Activated T-cell treated with anti-CD3 and anti-CD28 coated beads, Interleukin-2, amount 50 U/mL, for 24 hours (primary cell): ENCODE measurements at regions not wholly inside any gene's neighbourhood (a gene's known extent, or its start where the extent isn't known, plus 50 kb on each side); places are given as distances from the start of the nearest gene placed in this dataset.

Experiments used
- DNase-seq: peaks from one replicate; pipeline ENCODE4 v3.0.0-alpha.2; 2020
- H3K27ac Mint-ChIP-seq: 2 replicates; pipeline ENCODE4 v1.8.0; 2020; ENCODE audit warnings: mild to moderate bottlenecking, mixed read lengths
- H3K27me3 Mint-ChIP-seq: 2 replicates; pipeline ENCODE4 v1.8.0; 2020; ENCODE audit warnings: mixed read lengths
- H3K36me3 Mint-ChIP-seq: 2 replicates; pipeline ENCODE4 v1.8.0; 2020; ENCODE audit warnings: low read depth, mixed read lengths
- H3K4me1 Mint-ChIP-seq: 2 replicates; pipeline ENCODE4 v1.8.0; 2020; ENCODE audit warnings: low read depth, mixed read lengths
- H3K4me3 Mint-ChIP-seq: 2 replicates; pipeline ENCODE4 v1.8.0; 2020; ENCODE audit warnings: mild to moderate bottlenecking, moderate library complexity, mixed read lengths
- H3K9me3 Mint-ChIP-seq: 2 replicates; pipeline ENCODE4 v1.8.0; 2020; ENCODE audit warnings: mixed read lengths

DNA sequence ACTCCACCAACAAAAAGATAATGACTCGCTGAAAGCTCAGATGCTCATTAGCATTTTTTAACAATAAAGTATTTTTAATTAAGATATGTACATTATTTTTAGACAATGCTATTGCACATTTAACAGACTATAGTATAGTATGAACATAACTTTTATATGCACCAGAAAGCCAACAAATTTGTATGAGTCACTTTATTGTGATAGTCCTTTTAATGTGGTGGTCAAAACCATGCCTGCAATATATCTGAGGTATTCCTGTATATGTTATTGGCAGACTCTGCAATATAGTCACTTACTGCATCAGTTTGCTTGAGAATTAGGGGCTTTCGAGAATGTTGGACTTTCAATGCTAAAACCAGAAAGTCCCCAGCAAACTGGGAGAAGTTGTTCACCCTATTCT, 51.7 kb upstream of the CCDC196 start:
- Mint-ChIP-seq H3K27ac (no peak overlapping the region), H3K36me3 (no peaks in the 10 kb centered on the region), H3K4me3 (no peak overlapping the region), H3K9me3 (peaks cover 8% of the 10 kb centered on the region), H3K27me3 (no peaks in the 10 kb centered on the region), H3K4me1 (no peaks in the 10 kb centered on the region)
- DNase-seq, result no peak

DNA sequence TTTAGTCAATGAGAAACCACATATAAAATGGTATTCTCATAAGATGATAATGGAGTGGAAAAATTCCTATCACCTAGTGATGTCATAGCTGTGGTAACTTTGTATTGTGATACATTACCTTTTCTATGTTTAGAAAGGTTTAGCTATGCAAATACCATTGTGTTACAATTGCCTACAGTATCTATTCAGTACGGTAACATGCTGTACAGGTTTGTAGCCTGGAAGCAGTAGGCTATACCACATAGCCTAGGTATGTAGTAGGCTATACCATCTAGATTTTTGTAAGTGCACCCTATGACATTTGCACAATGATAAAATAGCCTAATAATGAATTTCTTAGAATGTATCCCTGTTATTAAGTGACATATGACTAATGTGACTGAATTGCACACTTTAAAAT, 50.5 kb upstream of the CCDC196 start:
- Mint-ChIP-seq H3K4me3 (no peak overlapping the region), H3K27me3 (no peaks in the 10 kb centered on the region), H3K27ac (no peak overlapping the region), H3K4me1 (no peaks in the 10 kb centered on the region), H3K9me3 (peaks cover 19% of the 10 kb centered on the region), H3K36me3 (no peaks in the 10 kb centered on the region)
- no peak for DNase-seq
